GM21723 (cell line): ENCODE measurements at regions not wholly inside any gene's neighbourhood (a gene's known extent, or its start where the extent isn't known, plus 50 kb on each side); places are given as distances from the start of the nearest gene placed in this dataset.
"Not testable (repeated sequence)": the region's sequence is repeated elsewhere in the genome, so short reads cannot be mapped to it uniquely, and the experiment has no call there.

ENCODE experiments used
- ATAC-seq: cut with Tn5 transposase; IDR thresholded peaks from one replicate; pipeline ENCODE4 v1.9.1; 2021; ENCODE audit warnings: mild to moderate bottlenecking, moderate library complexity; ENCODE audit not compliant: unreplicated experiment

DNA sequence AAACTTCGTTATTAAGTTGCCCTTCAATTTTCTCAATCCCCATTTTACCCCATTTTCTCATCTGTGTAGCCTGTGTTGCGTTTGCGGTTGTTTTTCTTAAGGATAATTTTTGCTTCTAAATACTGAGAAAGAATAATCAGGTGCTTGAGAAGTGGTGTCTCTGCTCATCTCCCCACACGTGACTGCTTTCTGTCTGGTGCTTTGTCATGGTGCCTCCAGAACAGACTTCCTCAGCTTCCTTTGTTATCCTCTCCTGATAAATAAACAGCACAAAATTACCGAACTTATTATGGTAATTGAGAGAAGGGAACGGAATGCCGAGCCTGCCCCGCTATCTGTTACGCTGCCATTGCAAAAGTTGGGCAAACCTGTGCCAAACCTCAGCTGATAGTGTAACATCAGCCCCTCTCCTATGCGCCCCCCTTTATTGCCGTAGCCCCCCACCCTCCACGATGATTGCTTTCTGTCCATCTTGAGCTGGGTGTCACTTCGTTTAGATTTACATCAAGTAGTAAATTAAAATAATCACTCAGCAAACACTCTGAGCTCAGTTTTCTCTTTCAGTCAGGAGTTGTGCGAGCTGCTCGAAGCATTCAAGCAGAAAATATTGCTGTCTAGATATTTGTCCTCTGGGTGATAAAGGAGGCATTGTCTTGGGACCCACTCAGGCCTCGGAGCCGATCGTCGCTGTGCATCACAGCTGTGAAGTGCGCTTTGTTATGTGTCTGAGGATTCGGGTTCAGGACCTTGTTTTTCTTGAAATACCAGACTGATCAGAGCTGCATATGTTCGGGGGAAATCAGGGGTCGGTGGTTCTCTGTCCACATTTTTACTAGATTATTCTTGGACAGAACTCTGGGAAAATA lies 1008.5 kb upstream of the FANCL start:
- ATAC-seq, result no peak

DNA sequence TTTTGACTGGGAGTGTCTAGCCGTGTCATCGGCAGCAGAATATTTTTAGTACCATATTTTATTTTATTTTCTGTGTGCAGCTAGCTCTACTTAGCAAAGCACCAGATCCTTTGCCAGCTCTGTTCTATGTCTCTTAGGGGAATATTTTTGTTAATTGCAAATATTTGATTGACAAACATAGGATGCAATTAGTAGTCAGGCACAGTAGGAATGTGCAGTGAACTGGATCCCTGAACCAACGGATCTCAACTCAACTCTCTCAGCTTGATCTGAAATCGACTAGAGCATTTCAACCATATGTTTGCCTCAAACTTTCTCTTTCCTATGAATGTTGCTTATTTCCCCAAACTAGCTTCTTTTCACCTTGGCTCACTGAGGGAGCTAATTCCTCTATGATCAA lies 998.0 kb upstream of the FANCL start:
- ATAC-seq, result no peak

DNA sequence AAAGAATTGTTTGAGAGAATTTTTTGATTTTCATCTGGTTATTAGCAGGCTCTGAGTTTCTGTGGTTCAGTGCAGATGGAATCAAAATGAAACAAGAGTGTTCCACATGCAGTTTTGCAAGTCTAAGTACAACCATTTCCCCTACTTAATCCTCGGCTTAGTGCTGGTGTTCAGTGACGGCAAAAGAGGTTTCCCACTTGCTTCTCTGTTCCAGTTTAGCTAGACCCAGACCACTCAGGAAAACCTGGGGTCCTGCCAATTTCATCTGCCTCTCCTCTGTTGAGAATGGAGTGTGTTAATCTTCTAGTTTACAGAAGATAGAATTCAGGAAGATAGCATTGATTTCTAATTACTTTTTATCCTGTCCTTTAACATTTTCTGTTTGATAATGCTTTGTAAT lies 996.2 kb upstream of the FANCL start:
- ATAC-seq, result no peak

DNA sequence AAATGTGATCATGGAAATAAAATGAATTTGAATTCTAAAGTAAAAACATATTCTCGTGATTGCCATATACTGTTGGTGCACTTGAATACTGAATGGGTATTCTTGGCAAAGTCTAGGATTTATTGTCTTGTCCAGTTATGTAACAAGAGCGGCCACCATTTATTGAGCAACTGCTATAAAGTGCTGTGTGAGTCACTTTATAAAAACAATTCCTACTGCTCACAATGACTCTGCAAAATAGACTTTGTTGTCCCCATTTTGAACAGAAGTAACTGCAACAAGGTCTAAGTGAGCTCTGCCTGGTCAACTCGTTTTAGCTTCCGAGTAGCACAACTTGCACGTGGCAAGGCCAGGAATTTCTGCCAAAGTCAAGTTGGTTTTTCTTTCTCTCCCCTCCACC lies 995.6 kb upstream of the FANCL start:
- ATAC-seq, result no peak

DNA sequence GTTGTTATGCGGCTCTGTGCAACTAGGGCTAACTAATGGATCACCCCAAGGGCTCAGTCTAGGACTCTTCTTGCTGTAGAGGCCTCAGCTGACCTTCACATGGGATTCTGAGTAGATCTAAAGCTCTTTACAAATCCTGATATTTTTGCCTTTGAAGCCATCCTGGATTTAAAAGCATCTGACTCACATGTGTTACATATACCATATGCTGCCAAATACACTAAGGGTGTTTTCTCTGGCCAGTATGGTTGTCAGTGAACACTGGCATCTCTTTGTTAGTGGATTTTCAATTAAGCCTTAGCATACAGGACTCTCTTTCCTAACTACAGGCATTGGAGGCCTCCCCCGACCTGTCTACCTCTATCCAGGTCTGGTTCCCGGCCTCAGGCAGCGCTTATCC lies 992.8 kb upstream of the FANCL start:
- ATAC-seq, result no peak

GRCh38 chr2:59233448-59233847 lies 992.3 kb upstream of the FANCL start:
- ATAC-seq, result no peak

DNA sequence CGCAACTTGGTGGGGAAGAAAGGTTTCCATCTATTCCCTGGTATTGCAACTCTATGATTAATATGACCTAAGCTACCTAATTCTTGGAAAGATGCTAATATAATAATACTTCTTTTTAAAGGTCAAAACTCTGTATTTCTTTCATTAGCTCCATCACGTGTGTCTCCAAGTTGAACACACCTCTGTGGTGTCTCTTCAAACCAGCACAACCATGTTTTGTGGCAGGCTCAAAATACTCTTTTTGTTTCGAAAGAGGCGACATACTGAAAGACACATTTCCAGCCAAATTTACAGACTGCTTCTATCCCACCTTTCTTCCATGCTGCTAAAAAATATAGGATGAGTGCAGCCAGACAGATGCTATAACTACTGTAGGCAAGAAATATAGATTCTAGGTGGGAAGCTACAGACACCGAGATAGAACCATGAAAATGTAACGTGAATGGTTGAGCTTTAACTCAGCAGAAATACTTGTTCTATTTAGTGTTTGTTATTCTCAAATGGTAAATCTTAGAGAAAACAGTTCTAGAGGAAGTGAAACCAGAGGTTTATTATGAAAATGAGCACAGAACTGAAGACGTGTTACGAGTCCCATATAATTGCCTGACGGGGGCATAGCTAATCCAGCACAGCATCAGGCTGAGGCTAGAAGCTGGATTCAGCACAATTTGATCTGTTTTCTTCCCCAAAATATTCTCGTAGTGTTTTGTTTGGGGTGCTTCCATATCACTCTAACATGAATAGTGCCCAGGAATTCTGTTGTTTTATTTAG lies 991.5 kb upstream of the FANCL start:
- peak; percentile 93 for ATAC-seq

DNA sequence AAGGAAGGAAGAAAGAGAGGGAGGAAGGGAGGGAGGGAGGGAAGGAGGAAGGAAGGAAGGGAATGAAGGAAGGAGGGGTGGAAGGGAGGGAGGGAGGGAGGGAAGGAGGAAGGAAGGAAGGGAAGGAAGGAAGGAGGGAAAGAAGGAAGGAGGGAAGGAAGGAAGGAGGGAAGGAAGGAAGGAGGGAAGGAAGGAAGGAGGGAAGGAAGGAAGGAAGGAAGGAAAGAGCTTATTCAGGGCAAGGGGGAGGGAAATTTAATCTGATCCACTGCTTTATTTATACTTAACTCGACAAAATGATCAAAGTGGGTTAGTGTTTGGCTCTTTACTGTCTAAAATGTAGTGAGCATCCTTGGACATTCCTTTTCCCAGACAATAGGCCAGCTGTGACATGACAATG lies 985.2 kb upstream of the FANCL start:
- ATAC-seq, result not testable (repeated sequence)

DNA sequence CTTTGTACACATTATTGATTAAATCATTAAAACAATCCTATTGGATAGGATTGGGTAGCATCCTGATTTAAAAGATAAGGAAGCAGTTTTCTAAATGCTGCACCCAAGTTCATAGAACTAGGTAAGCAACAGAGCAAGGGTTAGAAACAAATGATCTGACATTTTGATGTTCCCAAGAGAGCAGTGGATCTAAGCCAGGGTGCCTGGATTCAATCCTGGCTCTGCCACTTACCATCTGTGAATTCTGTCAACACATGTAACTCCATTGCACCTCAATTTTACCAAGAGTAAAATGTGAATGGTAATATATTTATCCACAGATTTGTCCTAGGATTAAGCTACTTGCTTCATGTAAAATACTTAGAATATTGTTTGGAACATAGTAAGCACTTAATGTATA lies 982.6 kb upstream of the FANCL start:
- ATAC-seq, result no peak

GRCh38 chr2:59217360-59217759 lies 976.2 kb upstream of the FANCL start:
- no peak for ATAC-seq

DNA sequence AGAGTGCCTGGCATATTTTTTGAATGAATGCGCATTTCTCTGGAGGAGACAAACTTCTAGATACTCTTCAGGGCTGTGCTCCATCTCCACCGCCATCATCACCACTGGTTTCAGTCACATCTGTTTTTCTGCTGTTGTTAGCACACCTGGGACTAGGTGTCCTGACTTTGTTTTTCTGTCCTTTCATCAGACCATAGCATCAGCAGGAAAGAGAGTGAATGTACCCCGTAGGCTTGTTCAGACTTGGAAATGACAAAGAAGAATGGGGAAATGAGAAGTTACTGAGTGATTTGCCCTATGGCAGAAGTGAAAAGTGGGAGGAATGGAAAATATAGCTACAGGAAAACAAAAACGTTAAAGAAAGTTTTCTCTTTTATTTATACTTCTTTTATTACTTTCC lies 965.2 kb upstream of the FANCL start:
- ATAC-seq, result no peak

- no peak for ATAC-seq
Measured at GRCh38 chr2:59204040-59204439, 962.9 kb upstream of the FANCL start.

DNA sequence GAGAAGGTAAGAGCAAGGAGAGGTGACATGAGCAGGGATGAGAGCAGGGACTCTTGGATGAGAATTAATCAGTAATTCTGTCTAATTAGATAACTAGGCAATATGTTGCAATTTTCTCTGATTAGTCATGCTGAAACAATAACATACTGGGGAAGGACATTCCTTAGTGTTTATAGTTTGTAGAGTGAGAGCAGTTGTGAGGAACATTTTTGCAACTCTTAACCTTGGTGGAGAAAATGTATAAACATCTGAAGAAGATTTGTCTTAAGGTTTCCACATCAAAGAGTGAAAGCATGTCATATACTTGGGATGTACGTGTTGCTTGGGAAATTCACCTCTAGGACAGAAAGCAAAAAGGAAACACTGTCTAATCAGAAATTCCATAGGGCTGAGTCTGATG lies 955.4 kb upstream of the FANCL start:
- ATAC-seq, result no peak

DNA sequence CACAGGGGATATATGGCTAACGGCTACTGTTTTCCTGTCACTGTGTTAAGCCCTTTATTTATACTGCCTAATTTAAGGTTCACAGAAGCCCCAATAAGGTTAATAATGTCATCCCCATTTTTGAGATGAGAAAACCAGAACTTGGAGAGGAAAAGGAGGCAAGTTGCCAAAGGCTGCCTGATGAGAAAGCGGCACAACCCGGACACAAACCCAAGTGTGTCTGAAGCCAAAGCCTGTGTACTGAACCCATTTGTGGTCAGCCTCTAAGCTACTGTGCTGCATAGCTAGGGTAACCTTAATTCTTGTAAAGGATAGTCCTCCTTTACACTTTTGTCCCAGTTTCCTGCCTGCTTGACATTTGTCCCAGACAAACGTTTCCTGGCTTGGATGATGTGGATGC lies 954.7 kb upstream of the FANCL start:
- ATAC-seq, result no peak

GRCh38 chr2:59191781-59192180 lies 950.7 kb upstream of the FANCL start:
- ATAC-seq, result no peak

- no peak for ATAC-seq
Measured at GRCh38 chr2:59190518-59190917, 949.4 kb upstream of the FANCL start.

DNA sequence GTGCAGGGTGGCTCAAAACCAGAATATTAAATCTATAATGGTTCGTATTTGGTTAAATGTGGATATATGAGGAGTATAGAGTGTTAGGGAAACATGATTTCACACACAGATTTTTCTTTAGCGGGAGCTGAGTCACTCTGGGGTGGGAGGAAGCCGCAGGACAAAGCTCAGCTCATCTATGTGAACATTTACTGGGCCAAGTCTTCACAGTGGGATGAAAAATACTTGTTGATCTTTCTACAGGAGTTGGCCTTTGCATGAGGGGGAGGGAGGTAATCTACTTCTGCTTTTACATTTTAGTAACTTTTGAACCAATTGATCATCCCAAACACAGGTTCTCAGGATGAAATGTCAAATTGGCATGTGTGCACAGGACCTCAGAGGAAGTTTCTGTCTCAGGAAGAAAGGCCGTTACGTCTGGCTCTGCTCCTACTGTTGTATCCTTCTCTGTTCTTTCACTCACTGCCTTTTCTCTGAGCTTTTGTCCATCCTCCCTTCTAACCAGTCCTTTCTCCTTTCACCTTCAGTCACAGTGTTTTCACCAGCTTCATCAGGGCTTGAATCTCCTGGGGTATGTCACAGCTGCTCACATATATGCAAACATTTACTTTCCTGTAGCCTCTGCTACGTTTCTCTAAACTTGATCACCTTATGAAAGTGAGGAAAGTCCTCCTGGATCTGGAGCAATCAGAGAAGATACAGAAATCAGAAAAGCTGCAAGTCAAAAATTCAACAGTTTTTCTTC lies 943.3 kb upstream of the FANCL start:
- ATAC-seq, result no peak

GRCh38 chr2:59183070-59183469 lies 941.9 kb upstream of the FANCL start:
- ATAC-seq, result no peak

DNA sequence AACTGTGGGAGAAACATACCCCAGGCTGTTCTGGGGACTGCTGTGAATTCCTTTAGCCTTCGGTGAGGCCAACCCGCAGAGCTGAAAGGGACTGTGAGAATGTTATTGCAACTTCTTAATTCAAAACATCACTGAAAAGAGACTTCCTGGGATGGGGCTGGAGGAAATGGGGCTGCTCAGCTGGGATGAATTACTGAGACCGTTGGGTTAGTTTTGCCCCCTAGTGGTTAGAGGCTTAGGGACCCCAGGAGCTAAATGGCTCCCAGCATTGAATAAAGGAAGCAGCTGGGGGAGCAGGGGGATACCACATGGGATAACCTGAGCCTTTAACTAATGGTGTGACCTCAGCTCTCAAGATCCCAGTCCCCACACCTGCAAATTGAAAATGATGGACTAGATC lies 941.1 kb upstream of the FANCL start:
- ATAC-seq, result no peak

- no peak for ATAC-seq
Measured at GRCh38 chr2:59181347-59181746, 940.2 kb upstream of the FANCL start.

DNA sequence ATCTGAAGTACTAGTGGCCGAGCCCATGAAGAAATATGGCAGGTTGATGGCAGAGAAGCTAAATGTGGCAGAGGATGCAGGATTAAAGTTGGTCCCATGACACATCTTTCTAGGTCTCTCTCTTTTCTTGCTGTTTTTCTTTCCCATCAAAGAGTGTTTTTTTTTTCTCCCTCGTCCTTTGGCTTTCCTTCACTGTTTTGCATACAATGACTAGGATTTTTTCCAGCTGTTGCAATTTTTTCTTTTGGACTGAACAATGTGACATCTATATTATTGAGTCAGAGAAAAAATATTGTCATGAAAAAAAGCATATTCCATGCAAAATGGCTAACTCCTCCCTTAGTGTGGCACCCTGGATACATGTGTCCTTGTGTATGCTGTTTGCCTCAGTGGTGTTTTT lies 939.5 kb upstream of the FANCL start:
- no peak for ATAC-seq

DNA sequence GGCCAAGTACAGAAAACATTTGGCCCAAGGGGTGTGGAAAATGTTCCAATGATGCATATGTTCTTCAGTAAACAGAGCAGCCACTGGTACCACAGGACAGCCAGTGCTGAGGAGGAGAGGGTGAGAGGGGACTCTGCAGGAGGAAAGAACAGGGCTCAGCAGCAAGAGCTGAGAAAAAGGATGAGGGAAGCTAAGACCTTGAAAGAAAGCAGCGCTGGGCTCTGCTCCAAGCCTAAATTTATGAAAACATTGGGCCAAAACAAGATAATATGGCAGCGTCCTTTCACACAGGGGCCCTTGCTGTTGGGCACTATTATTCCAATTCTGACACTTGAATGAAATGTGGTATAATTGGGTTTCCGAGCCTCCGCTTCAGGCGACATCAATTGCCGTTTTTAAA lies 939.0 kb upstream of the FANCL start:
- ATAC-seq, result no peak
